Liver (tissue), 8 donors: ENCODE measurements at regions not wholly inside any gene's neighbourhood (a gene's known extent, or its start where the extent isn't known, plus 50 kb on each side); places are given as distances from the start of the nearest gene placed in this dataset.

Experiments
- DNase-seq: peaks from one replicate; pipeline ENCODE4 v3.0.0-alpha.2; 2017; ENCODE audit warnings: low spot score
- H3K27ac ChIP-seq, 2 donors: one replicate each; pipeline ENCODE4 v1.7.0; 2013; ENCODE audit warnings: inconsistent platforms in 2 of 2, low read length in 2 of 2, control low read depth in 1 of 2, low read depth in 1 of 2, mild to moderate bottlenecking in 1 of 2
- H3K27me3 ChIP-seq, 4 donors: one replicate each; pipeline versions ENCODE4 v1.6.1 to v1.7.0; 2013; ENCODE audit warnings: low read length in 3 of 4, inconsistent platforms in 1 of 4, mild to moderate bottlenecking in 1 of 4, moderate library complexity in 1 of 4; ENCODE audit not compliant: control insufficient read depth in 4 of 4, insufficient read depth in 4 of 4
- H3K36me3 ChIP-seq, 4 donors: one replicate each; pipeline versions ENCODE4 v1.6.1 to v1.7.0; 2013; ENCODE audit warnings: low read length in 3 of 4, mild to moderate bottlenecking in 3 of 4, low read depth in 1 of 4, moderate library complexity in 1 of 4; ENCODE audit not compliant: control insufficient read depth in 4 of 4, insufficient read depth in 3 of 4
- H3K4me1 ChIP-seq, 4 donors: one replicate each; pipeline versions ENCODE4 v1.6.1 to v1.7.0; 2013; ENCODE audit warnings: low read length in 3 of 4, mild to moderate bottlenecking in 3 of 4, moderate library complexity in 1 of 4; ENCODE audit not compliant: control insufficient read depth in 4 of 4, insufficient read depth in 4 of 4
- H3K4me3 ChIP-seq, 3 donors: one replicate each; pipeline versions ENCODE4 v1.6.1 to v1.7.0; 2013; ENCODE audit warnings: low read length in 3 of 3, control low read depth in 1 of 3, low read depth in 1 of 3, mild to moderate bottlenecking in 1 of 3
- H3K9ac ChIP-seq, 2 donors: one replicate each; pipeline ENCODE4 v1.7.0; 2013; ENCODE audit warnings: low read length in 2 of 2, mild to moderate bottlenecking in 2 of 2, moderate library complexity in 2 of 2, control low read depth in 1 of 2, low read depth in 1 of 2
- H3K9me3 ChIP-seq, 4 donors: one replicate each; pipeline versions ENCODE4 v1.6.1 to v1.7.0; 2013; ENCODE audit warnings: low read length in 3 of 4; ENCODE audit not compliant: control insufficient read depth in 4 of 4
- CTCF ChIP-seq: fragments of 150-350 bp; IDR thresholded peaks from 2 replicates; pipeline ENCODE4 v1.5.1; 2017; ENCODE audit warnings: improper control_type of control experiment, low read depth, low read length; ENCODE audit not compliant: missing input control
- EGR1 ChIP-seq, 2 donors: IDR thresholded peaks; 2 replicates each; pipeline ENCODE4 v1.6.1; 2016 to 2018; ENCODE audit warnings: antibody characterized with exemption in 2 of 2, low read depth in 2 of 2
- FOXA1 ChIP-seq: IDR thresholded peaks from 2 replicates; pipeline ENCODE4 v1.6.1; 2016; ENCODE audit warnings: antibody characterized with exemption
- FOXA2 ChIP-seq: IDR thresholded peaks from 2 replicates; pipeline ENCODE4 v1.6.1; 2016; ENCODE audit warnings: antibody characterized with exemption
- GABPA ChIP-seq, 2 donors: IDR thresholded peaks in 1 of 2; conservative IDR thresholded peaks in 1 of 2; 2 replicates each; pipeline ENCODE4 v1.6.1; 2016; ENCODE audit warnings: antibody characterized with exemption in 2 of 2, mild to moderate bottlenecking in 1 of 2, moderate library complexity in 1 of 2
- HNF4A ChIP-seq, 2 donors: conservative IDR thresholded peaks; 2 replicates each; pipeline ENCODE4 v1.6.1; 2016; ENCODE audit warnings: antibody characterized with exemption in 2 of 2, mild to moderate bottlenecking in 2 of 2
- HNF4G ChIP-seq: IDR thresholded peaks from 2 replicates; pipeline ENCODE4 v1.6.1; 2016; ENCODE audit warnings: antibody characterized with exemption
- JUND ChIP-seq, 2 donors: IDR thresholded peaks; 2 replicates each; pipeline ENCODE4 v1.6.1; 2016; ENCODE audit warnings: antibody characterized with exemption in 2 of 2
- NR2F2 ChIP-seq: IDR thresholded peaks from 2 replicates; pipeline ENCODE4 v1.6.1; 2016; ENCODE audit warnings: antibody characterized with exemption
- RAD21 ChIP-seq, 2 donors: IDR thresholded peaks; 2 replicates each; pipeline ENCODE4 v1.6.1; 2016; ENCODE audit warnings: antibody characterized with exemption in 2 of 2, mild to moderate bottlenecking in 2 of 2
- REST ChIP-seq: IDR thresholded peaks from 2 replicates; pipeline ENCODE4 v1.6.1; 2016; ENCODE audit warnings: antibody characterized with exemption, mild to moderate bottlenecking
- RXRA ChIP-seq, 2 donors: IDR thresholded peaks; 2 replicates each; pipeline ENCODE4 v1.6.1; 2017 to 2018; ENCODE audit warnings: antibody characterized with exemption in 2 of 2, mild to moderate bottlenecking in 1 of 2
- SP1 ChIP-seq: IDR thresholded peaks from 2 replicates; pipeline ENCODE4 v1.6.1; 2018; ENCODE audit warnings: antibody characterized with exemption, mild to moderate bottlenecking
- TAF1 ChIP-seq: conservative IDR thresholded peaks from 2 replicates; pipeline ENCODE4 v1.6.1; 2016; ENCODE audit warnings: antibody characterized with exemption, mild to moderate bottlenecking
- YY1 ChIP-seq: IDR thresholded peaks from 2 replicates; pipeline ENCODE4 v1.6.1; 2016; ENCODE audit warnings: antibody characterized with exemption, mild to moderate bottlenecking
- ZBTB33 ChIP-seq: IDR thresholded peaks from 2 replicates; pipeline ENCODE4 v1.6.1; 2016; ENCODE audit warnings: antibody characterized with exemption
- WGBS: extraction: QIAGEN DNeasy Blood & Tissue Kit; methylation state at CpG from one replicate; pipeline ENCODE4 v1.1.7; 2013; 5-methylcytosine and 5-hydroxymethylcytosine counted together
- TF ChIP-seq, protein P1 (sequence below): IDR thresholded peaks from 2 replicates; pipeline ENCODE4 v1.6.1; 2016; ENCODE audit warnings: antibody characterized with exemption
- TF ChIP-seq, protein P2 (sequence below): IDR thresholded peaks from 2 replicates; pipeline ENCODE4 v1.6.1; 2016; ENCODE audit warnings: antibody characterized with exemption
- donor health status: healthy.
- donor health status: healthy.
- donor health status: healthy.
- donor health status: healthy.
- donor health status: healthy.

- TF ChIP-seq RXRA (IDR thresholded peaks at IDR 0.05) (no peak), HNF4A (conservative IDR thresholded peaks at IDR 0.05) (no peak), SP1 (no peak), RAD21 (IDR thresholded peaks at IDR 0.05) (no peak), TAF1 (no peak), YY1 (no peak), EGR1 (IDR thresholded peaks at IDR 0.05; ENCODE audit: low read depth in 2 of 2) (no peak), CTCF (no peak), FOXA1 (no peak), GABPA (IDR thresholded peaks at IDR 0.05 in 1 of 2, conservative IDR thresholded peaks at IDR 0.05 in 1 of 2) (no peak), FOXA2 (no peak), REST (no peak), NR2F2 (no peak), JUND (IDR thresholded peaks at IDR 0.05) (no peak), HNF4G (no peak)
- TF ChIP-seq, protein P1, sequence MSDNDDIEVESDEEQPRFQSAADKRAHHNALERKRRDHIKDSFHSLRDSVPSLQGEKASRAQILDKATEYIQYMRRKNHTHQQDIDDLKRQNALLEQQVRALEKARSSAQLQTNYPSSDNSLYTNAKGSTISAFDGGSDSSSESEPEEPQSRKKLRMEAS, result no peak
- TF ChIP-seq, protein P2, sequence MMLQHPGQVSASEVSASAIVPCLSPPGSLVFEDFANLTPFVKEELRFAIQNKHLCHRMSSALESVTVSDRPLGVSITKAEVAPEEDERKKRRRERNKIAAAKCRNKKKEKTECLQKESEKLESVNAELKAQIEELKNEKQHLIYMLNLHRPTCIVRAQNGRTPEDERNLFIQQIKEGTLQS, result no peak
- no peaks in the 10 kb centered on the region for H3K4me1 ChIP-seq
- H3K27me3 ChIP-seq, result no peaks in the 10 kb centered on the region
- peaks cover 0 to 15% (median 5%) of the 10 kb centered on the region in 4 donors for H3K9me3 ChIP-seq
- H3K27ac ChIP-seq, result no peak overlapping the region
- H3K9ac ChIP-seq, result no peak overlapping the region
- no peak overlapping the region for H3K4me3 ChIP-seq
- no peak for DNase-seq
- H3K36me3 ChIP-seq, result no peaks in the 10 kb centered on the region
Measured at GRCh38 chr17:63292421-63292820, 153.7 kb downstream of the CYB561 start.

DNA sequence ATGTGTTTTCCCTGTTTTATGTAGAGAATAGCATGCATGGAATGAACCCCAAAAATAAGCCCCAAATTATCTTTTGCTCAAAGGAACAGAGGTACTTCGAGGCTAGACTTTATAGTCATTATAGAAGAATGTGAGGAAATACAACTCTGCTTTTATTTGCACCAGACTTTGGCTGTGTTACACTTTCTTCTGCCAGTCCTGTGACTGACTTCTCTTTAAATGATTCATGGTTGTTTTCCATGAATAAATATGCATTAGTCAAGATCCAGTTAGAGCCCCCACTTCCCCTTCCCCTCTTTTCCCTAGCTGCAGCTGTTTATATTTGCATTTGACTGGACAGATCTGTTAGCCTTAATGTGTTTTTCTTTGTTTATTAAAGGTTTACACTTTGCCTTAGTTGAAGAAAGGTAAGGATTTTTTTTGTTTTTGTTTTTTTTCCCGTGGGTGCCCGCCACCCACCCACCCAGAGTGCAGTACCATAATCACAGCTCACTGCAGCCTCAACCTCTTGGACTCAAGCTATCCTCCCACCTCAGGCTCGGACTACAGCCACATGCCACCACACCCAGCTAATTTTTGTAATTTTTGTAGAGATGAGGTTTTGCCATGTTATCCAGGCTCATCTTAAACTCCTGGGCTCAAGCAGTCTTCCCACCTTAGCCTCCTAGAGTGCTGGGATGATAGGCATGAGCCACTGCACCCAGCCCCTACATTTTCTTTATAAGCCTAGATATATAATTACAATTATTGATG is 152.6 kb downstream of the CYB561 start:
- Histone ChIP-seq H3K36me3 (no peaks in the 10 kb centered on the region), H3K27ac (no peak overlapping the region), H3K9me3 (peaks cover 0 to 15% (median 5%) of the 10 kb centered on the region in 4 donors), H3K4me1 (no peaks in the 10 kb centered on the region), H3K9ac (no peak overlapping the region), H3K27me3 (no peaks in the 10 kb centered on the region), H3K4me3 (no peak overlapping the region)
- TF ChIP-seq NR2F2 (no peak), RXRA (IDR thresholded peaks at IDR 0.05) (no peak), ZBTB33 (no peak), CTCF (no peak)
- TF ChIP-seq, protein P1, result no peak
- TF ChIP-seq, protein P2, result no peak
- WGBS, result 80% methylated on average over 4 of the region's 4 CpGs
- DNase-seq, result no peak
